GM18498 (cell line): ENCODE measurements at regions not wholly inside any gene's neighbourhood (a gene's known extent, or its start where the extent isn't known, plus 50 kb on each side); places are given as distances from the start of the nearest gene placed in this dataset.

ENCODE experiments used
- ATAC-seq: cut with Tn5 transposase; IDR thresholded peaks from one replicate; pipeline ENCODE4 v1.9.1; 2021; ENCODE audit warnings: mild to moderate bottlenecking, moderate library complexity; ENCODE audit not compliant: unreplicated experiment

DNA sequence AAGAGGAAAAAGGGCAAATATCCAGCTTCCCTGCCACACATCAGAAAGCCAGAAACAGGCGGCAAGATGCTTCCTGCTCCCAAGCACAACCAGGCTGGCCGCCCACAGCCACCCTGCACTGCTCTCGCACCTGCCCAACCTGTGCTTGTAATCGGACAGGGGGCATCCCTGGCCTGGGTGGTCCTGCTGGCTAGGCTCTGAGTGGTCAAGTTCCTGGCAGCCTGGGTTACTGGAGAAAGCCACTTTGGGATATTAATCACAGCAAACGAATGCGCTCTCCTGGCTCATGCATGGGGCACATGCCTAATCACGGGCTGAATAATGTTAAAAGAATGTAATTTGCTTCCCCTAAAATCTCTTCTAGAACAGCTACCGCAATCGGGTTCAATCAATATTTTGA, 442.4 kb downstream of the MCTP2 start:
- no peak for ATAC-seq

DNA sequence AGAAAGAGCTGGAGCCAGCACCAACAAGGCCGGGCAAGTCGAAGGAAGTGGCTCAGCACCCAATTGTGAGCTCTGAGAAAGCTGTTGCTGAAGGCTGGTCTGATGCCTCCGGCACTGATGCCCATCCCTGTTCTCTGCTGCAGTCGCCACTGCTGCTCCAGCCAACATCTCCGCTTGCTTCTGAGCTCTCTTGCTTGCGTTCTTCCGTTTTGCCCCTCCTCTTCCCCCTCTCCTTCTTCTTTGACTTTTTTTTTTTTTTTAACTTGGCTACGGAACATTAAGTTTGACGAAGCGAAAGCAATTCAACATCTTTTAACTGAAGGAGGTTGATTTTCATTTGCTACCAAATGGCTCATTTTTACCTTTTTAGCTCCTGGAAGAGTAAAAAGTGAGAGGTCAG, 442.9 kb downstream of the MCTP2 start:
- ATAC-seq, result no peak

DNA sequence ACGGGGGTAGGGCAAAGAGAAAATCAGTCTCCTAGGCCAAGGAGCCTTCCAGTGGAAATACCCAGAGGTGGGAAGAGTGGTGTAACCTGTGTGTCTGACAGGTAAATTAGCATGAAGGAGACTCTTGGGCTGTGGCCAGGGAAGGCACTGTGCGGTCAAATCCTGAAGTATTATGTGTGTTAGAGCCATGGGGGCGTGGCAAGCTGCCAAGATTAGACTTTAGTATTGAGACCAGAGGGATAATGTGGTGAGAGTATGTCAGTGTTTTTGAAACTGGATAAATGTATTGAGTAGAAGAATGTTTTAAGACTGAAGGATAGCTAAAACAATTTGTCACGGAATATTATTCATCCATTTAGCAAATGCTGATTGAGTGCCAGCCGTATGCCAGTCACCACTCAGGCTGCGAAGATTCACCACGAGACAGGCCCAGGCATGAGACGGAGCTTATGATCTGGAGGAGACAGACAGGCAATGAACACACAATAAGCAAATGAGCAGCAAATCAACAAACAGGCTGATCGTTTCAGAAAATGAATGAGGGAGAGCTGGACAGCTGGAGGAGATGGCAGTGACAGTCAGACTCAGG, 445.9 kb downstream of the MCTP2 start:
- no peak for ATAC-seq

DNA sequence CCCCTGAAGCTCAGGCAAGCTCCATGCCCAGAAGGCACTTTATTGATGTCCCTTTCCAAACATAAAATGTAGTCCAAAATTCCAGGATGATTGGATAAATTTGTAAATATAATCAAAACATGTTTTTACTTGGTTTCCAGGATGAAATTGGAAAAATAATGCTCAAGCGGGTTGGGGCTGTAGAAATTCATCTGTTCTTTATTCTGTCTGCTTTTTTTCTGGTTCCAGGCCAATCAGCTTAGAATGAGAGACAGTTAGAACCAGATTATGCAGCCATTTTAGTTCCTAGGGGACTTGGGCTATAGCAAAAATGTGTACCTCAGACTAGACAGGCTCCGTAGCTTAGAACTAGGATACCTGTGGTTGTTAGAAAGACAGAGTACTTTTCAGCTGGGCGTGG, 450.8 kb downstream of the MCTP2 start:
- no peak for ATAC-seq

DNA sequence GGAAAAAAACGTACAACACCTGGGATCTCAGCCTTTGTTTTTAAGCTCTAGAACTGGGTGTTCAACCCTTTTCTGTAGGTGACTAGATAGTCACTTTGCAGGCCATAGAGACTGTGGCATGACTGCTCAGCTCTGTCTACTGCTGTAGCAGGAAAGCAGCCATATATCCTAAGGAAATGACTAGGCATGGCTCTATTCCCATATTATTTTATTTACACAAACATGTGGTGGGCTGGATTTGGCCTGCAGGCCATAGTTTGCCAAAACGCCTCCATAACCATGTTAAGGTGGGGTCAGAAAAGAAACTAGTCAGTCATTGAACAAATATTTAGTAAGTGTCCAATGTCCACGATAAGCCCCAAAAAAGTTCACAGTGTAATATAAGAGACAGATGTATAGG, 452.5 kb downstream of the MCTP2 start:
- no peak for ATAC-seq

DNA sequence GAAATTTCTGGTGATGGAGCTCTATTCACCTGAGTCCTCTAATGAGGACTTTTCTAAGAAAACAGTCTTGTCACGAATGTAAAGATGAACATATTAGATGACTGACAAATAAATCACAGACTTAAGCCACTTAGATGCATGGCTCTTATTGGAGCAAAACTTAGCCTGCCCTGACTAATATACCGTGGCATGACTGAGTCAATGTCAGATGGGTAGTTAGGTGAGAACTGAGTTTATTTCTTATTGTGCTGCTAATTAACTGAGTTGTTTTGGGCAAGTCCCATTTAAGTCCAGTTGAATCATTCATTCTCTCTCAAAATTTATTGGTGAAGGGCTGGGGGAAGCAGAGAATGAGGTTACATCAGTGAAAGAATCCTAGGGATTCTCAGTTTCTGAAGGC, 459.8 kb downstream of the MCTP2 start:
- ATAC-seq, result no peak

DNA sequence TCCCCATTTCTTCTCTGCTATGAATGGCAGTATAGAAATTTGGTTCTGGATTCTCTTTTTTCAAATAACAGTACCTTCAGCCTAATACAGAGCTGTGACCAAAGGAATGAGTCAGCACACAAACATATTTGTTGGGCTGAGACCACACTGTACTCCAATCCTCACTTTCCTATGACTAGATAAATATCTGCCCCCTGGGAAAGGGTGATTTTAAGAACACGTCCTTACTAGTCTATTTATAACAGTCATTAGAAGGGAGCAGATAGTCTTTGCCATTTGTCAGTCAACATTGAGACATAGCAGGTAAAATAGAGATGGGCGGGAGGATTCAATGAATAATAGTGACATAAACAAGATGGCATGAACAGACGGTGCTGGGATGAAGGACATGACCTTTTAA, 461.3 kb downstream of the MCTP2 start:
- ATAC-seq, result no peak

DNA sequence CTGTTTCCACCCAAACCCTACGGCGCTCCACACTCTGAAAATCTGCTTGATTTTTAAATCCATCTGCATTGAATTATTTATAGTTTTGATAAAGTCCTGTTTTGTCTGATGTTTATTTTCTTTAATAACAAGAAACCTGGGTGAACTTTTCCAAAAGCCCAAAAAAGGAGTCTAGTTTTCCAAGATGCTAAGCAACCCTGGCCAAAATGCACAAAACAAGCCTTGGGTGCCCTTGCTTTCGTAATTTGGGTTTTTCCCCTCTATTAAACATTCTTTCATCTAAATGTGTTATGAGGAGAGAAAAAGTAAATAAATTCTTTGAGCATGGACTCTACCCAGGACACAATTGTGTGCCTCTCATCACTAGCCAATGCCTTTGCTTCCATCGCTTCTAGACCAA, 468.9 kb downstream of the MCTP2 start:
- ATAC-seq, result no peak

DNA sequence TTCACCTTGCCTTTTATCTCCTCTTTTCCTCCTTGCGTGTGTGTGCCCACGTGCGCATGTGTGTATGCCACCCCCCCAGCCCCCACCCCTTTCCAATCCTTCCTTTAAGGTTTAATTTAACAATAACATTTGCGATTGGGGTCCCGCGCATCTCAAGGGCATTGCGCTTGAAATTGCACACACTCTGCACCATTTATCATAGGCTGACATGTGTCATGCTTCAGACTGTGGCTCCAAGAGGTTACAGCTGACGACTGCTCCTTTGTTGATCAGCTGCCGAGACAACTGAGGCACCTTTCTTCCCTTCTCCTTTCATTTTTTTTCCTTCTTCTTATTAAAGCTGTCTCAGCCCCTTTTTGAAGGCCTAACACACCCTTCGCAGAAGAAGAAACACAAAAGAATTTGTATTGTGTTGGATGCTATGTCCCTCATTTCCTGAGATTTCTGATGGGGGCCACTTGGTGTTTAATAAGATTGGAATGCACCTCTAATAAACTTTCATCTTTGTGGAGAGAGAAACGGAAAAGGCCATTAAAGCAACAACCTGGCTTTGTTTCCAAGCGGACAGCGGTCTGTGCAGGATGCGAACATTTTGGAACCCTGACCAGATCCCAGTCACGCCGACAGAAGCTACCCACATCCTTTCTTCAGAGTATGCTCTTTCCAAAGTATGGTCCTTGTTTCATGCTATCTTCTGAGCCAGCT, 470.1 kb downstream of the MCTP2 start:
- no peak for ATAC-seq

DNA sequence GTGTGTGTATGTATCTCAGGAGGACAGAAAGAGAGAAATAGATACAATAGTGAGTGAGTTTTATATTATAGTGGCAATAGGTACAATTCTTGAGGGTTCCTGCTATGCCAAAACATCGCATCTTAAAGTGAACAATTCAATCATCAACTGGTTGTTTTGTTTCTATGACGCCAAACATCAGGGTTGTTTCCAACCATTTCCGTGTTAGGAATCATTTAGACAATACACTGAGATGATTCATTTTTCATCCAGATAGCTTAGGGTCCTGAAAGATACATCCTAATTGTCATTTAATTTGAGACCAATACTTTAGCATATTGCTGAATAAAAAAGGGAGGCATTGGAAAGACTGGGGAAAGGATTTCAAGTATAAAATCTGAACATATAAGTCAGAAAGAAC, 472.2 kb downstream of the MCTP2 start:
- no peak for ATAC-seq

DNA sequence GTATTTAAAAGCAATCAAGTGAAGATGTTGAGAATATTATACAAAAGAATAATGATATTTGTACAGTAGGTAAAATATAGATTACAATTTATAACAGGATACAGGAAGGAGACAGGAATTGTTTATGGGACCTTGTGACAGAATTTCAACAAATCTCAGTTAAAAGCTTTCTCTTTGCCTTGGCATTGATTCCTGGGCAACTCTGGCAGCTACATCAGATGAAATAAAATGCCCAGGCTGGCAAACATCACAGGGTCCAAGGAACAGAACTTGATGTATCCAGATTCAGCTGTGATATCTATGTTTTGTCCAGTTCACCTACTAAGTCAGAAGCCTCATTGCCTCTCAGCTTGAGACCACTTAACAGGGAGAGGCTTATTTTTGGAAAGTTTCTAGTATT, 473.1 kb downstream of the MCTP2 start:
- ATAC-seq, result no peak

DNA sequence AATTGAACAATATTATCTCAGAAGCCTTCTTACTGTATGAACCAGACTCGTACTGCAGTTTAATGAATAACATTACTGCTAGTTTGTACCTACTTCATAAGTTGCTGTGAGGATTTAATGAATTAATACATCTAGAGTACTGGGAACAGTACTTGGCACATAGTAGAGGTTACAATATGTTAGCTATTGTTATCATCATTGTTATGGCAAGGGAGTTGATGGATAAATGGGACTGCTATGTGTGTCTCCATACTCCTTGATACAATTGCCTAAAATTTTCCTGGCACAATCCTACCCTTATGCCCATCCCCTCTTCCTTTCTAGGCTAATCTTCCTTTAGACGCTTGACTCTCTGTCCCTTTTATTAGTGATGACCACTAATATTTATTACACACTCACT, 473.6 kb downstream of the MCTP2 start:
- no peak for ATAC-seq

DNA sequence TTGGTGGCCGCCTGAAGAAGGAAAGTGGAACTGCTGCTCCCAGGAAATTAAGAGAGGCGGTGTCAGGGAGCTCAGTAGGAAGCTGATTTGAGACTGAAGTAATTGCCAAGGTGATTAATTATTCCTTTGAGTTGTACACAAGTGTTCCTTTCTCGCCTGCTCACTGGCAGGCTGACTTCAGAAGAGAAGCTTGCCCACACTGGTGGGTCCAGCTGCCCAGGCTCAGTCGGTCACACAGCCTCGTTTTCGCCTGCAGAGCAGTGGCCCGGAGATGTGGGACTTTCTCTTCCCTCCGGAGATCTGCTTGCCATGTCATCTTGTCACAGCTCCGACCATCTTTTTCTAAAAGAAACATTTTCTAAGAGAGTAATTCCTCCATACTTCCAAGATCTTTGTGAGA, 478.0 kb downstream of the MCTP2 start:
- no peak for ATAC-seq

DNA sequence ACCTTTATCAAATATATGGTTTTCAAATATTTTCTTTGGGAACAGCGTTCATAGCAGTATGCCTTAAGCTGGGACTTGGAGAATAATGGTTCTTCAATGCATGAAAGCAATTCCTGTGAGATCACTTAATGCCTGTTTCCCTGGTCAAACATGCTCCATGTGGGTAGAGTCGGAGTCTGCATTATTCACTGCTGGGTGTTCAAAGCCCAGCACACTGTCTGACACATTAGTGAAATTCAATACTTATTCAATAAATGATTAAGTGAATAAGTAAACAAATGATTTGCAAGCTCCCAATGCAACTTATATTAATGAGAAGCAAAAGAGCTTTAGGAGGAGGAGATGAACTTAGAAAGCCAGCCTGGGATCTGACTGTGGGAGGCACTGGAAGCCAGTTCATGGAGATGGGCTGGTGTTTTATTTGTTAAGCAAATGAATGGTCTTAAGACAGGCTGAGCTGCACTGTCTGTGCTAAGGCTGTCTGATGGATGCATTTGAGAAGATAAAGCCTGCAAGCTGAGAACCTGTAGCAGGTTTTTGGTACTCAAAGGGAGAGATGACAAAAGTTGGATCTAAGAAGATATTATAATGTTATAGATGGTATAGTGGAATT, 490.8 kb downstream of the MCTP2 start:
- ATAC-seq, result no peak

DNA sequence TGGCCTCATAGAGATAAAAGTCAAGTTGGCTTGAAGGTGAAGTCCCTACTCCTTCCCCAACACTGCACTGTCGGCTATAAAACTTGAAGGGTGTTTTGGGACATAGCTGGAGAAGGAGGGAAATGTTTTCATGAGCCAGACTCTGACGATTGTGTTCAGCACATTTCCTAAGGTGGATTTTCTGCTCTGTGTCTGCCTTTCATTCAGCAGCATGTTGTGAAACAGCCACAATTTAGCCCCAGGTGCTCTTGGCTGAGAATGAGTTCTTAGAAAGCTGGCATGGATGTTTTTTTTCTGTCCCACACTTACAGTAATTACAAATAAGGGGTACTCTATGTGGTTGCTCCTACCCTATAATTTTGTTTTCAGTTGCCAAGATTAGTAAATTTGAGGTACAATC, 492.4 kb downstream of the MCTP2 start:
- no peak for ATAC-seq

DNA sequence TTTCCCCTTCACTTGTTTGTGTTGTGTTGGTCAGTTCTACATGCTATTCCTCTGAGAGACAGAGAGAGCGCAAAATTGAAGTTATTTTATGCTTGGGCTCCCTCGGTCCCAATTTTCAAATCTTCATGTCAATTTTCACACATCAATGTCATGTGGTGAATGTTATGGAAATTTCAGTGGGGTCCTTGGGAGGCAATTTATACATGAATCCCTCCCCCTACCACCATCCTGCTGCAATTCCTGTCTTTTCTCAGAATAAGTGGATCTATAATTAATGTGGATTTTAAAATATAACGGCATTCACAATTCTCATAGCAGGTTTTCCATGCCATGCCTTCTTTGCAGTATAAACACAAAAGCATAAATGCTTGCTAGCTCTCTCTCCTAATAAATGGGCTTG, 499.9 kb downstream of the MCTP2 start:
- no peak for ATAC-seq

DNA sequence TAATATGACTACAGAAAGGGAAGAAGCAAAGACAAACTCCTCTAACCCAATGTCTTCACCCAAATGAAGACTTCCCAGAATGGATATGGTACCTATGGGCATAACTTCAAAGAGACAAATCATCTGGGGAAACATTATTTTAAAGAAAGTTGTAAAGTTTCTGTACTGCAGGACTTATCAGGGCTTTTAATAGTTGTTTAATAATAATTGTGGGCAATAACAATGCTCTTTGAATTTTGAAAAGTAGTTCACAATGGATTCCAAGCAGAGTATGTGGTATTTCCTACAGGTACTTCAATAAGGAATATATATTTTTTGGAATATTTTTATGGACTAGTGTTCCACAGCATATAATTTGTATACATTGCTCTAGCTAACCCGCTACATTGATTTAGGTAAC, 503.1 kb downstream of the MCTP2 start:
- ATAC-seq, result no peak

DNA sequence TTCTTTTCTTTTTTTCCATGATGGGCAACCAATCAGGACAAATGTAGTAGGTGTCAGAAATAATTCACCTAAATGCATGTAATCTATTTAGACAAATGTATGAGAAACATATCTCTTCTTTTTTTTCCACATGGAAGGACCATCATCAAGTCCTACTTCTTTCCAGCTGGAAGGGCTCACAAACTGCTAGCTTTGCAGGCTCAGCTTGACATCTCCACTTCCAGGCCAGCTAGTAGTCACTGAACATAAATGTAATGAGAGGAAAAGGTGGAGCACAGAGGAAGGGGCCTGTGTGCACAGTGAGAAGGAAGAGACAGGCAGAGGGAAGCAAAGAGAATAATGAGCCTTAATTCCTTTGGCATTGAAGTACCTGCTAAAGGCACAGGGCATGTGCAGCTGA, 504.9 kb downstream of the MCTP2 start:
- ATAC-seq, result no peak

DNA sequence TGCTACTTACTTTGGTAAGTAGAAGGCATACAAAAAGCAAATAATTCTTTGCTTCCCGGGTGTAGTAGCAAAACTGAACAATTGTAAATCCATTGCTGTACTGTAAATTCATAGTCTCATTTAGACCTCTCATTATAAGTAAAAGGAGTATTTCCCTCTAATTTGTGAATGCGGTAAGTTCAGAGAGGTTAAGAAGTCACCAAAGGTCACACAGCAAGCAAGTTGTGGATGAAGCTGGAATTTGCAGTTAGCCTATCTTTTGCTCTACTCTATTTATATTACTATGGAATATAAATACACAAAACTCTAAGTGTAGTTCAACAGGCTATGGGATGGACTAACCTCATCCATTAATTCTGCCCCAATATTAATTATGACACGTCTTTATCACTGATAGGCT, 508.3 kb downstream of the MCTP2 start:
- ATAC-seq, result no peak

DNA sequence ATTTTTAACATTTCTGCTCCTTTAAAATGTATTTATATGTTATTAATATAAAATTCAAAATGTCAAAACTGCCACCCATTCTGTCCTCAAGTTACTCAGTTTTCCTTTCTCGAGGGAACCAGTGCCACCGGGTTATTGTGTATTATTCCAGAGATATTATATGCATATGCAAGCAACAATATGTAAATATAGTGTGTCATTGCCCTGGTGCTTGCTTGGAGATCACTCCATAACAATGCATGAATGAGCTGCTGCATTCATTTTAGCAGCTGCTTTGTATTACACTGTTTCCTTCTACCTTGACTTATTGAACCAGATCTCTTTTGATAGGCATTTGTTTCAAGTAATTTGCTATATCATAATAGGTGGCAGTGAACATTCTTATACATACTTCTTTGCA, 509.1 kb downstream of the MCTP2 start:
- no peak for ATAC-seq

DNA sequence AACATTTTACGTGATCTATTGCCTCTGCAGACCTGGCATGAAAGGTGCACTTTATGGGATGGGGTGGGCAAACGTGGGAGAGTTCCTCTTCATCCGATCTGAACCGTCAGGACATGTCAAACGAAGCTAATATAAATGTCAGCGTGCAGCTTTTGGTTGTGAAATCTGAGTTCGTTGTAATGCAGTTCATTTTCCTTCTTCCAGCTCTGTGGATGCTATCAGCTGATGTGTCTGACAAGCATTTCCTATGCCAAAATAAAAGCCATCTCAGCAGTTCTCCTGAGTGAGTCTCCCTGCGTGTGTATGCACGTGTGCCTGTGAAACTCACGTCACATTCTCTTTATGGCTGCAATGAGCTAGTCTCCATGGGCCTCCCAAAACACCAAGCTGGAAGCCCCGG, 512.3 kb downstream of the MCTP2 start:
- ATAC-seq, result no peak

DNA sequence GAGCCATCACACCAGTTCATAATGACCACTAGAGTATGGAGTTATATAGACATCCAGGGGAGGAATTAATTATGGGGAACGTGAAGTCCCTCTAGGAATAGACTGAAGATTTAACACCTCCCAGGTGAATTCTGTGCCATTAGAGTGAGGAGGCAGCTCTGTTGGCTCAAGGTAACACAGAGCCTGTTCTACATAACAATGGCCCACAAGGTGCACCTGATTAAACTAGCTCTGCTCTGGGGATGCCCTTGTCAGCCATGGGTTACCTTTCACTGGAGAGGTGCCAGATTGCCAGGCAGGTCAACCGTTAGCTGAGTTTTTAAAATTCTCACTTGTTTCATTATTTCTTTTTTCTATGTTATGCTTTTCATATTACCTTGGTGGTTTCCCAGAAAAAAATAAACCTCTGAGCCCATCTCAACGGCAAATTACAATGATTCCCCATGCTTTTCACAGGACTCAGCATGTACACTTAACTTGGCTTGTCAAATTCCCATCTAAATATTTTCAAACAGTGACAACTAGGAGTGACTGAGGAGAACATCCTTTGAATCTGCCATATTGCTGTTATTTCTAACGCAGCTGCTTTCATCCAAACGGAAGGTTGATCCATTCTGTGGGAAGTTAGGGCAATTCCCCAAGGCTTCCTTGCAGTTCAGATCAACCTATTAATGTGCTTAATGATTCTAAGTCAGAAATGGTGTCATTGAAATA, 512.9 kb downstream of the MCTP2 start:
- no peak for ATAC-seq
